HEK293 (cell line): ENCODE measurements at regions not wholly inside any gene's neighbourhood (a gene's known extent, or its start where the extent isn't known, plus 50 kb on each side); places are given as distances from the start of the nearest gene placed in this dataset.

Experiments
- CTCF ChIA-PET: fragments of 350-600 bp; formaldehyde crosslinking; extraction: SDS; loops from one replicate; lab custom pipeline; 2021; ENCODE audit warnings: antibody characterized with exemption; lab: Yijun Ruan, JAX
- POLR2A ChIA-PET: fragments of 300-600 bp; formaldehyde crosslinking; extraction: SDS; loops from one replicate; lab custom pipeline; 2020; ENCODE audit warnings: antibody characterized with exemption, inconsistent platforms; lab: Yijun Ruan, JAX
- H3K27ac ChIP-seq: fragments of 200-500 bp; sonication (Bioruptor generic); 2 replicates; pipeline ENCODE4 v1.5.1; 2014; ENCODE audit warnings: low read depth, low read length, control low read depth, inconsistent platforms; ENCODE audit errors: extremely low read depth
- H3K36me3 ChIP-seq, 2 experiments: fragments of 200-500 bp in 1 of 2; sonication (Bioruptor generic) in 1 of 2; 1 replicate in 1 of 2; 2 replicates in 1 of 2; pipeline ENCODE4 v1.5.1; 2014 to 2017; ENCODE audit warnings: inconsistent platforms in 2 of 2, low read length in 2 of 2; ENCODE audit not compliant: control insufficient read depth in 2 of 2, insufficient read depth in 1 of 2
- H3K4me1 ChIP-seq: fragments of 200-500 bp; sonication (Bioruptor generic); 2 replicates; pipeline ENCODE4 v1.5.1; 2014; ENCODE audit warnings: mild to moderate bottlenecking, low read length, inconsistent platforms; ENCODE audit not compliant: control insufficient read depth, insufficient read depth
- H3K4me3 ChIP-seq: 2 replicates; pipeline ENCODE4 v1.5.1; 2011; ENCODE audit warnings: low read depth, mild to moderate bottlenecking, control low read depth, low read length, moderate library complexity
- H3K9me3 ChIP-seq: fragments of 200-500 bp; sonication (Bioruptor generic); 2 replicates; pipeline ENCODE4 v1.5.1; 2014; ENCODE audit warnings: low read depth, low read length, inconsistent platforms; ENCODE audit not compliant: control insufficient read depth, insufficient read depth
- EGR2 ChIP-seq: fragments of 450-650 bp; formaldehyde crosslinking; IDR thresholded peaks from 2 replicates; pipeline ENCODE4 v1.5.1; 2016; ENCODE audit warnings: low read depth, missing biosample characterization, missing genetic modification characterization
- GLIS1 ChIP-seq: fragments of 450-650 bp; formaldehyde crosslinking; IDR thresholded peaks from 2 replicates; pipeline ENCODE4 v1.5.1; 2016; ENCODE audit warnings: missing biosample characterization, missing genetic modification characterization
- MEIS1 ChIP-seq: sonication (generic); formaldehyde crosslinking; IDR thresholded peaks from 2 replicates; pipeline ENCODE4 v1.8.1; 2022; ENCODE audit warnings: missing genetic modification reagents, mild to moderate bottlenecking, borderline replicate concordance
- SALL2 ChIP-seq: fragments of 450-650 bp; formaldehyde crosslinking; IDR thresholded peaks from 2 replicates; pipeline ENCODE4 v1.5.0; 2017; ENCODE audit warnings: missing biosample characterization, mild to moderate bottlenecking, missing genetic modification characterization, borderline replicate concordance
- WT1 ChIP-seq: fragments of 450-650 bp; formaldehyde crosslinking; IDR thresholded peaks from 2 replicates; pipeline ENCODE4 v1.5.1; 2016; ENCODE audit warnings: missing biosample characterization, missing genetic modification characterization
- ZBTB11 ChIP-seq: fragments of 450-650 bp; formaldehyde crosslinking; conservative IDR thresholded peaks from 2 replicates; pipeline ENCODE4 v1.5.1; 2016; ENCODE audit warnings: low read depth, missing biosample characterization, missing genetic modification characterization
- ZFP37 ChIP-seq: fragments of 450-650 bp; formaldehyde crosslinking; IDR thresholded peaks from 2 replicates; pipeline ENCODE4 v1.5.1; 2016; ENCODE audit warnings: missing biosample characterization, missing genetic modification characterization
- ZNF157 ChIP-seq: fragments of 450-650 bp; formaldehyde crosslinking; IDR thresholded peaks from 2 replicates; pipeline ENCODE4 v1.5.1; 2016; ENCODE audit warnings: missing biosample characterization, missing genetic modification characterization
- ZNF274 ChIP-seq, 2 experiments: fragments of 200-500 bp in 1 of 2; fragments of 450-650 bp in 1 of 2; sonication (Bioruptor generic) in 1 of 2; formaldehyde crosslinking in 1 of 2; IDR thresholded peaks; 2 replicates each; pipeline versions ENCODE4 v1.5.1 to v1.6.1; 2014 to 2016; ENCODE audit warnings: borderline replicate concordance in 1 of 2, inconsistent platforms in 1 of 2, low read length in 1 of 2, missing biosample characterization in 1 of 2, missing genetic modification characterization in 1 of 2
- ZNF311 ChIP-seq: fragments of 450-650 bp; formaldehyde crosslinking; IDR thresholded peaks from 2 replicates; pipeline ENCODE4 v1.5.1; 2017; ENCODE audit warnings: missing biosample characterization, missing genetic modification characterization, borderline replicate concordance
- ZNF394 ChIP-seq: fragments of 450-650 bp; formaldehyde crosslinking; IDR thresholded peaks from 2 replicates; pipeline ENCODE4 v1.5.1; 2016; ENCODE audit warnings: missing biosample characterization, missing genetic modification characterization, mild to moderate bottlenecking, moderate library complexity, borderline replicate concordance
- ZNF433 ChIP-seq: fragments of 450-650 bp; formaldehyde crosslinking; IDR thresholded peaks from 2 replicates; pipeline ENCODE4 v1.5.1; 2016; ENCODE audit warnings: missing biosample characterization, missing genetic modification characterization, low read depth
- ZNF473 ChIP-seq: fragments of 450-650 bp; formaldehyde crosslinking; IDR thresholded peaks from 2 replicates; pipeline ENCODE4 v1.5.1; 2017; ENCODE audit warnings: missing biosample characterization, missing genetic modification characterization
- ZNF571 ChIP-seq: fragments of 450-650 bp; formaldehyde crosslinking; IDR thresholded peaks from 2 replicates; pipeline ENCODE4 v1.5.0; 2017; ENCODE audit warnings: missing biosample characterization, missing genetic modification characterization
- ZNF677 ChIP-seq: fragments of 450-650 bp; IDR thresholded peaks from 2 replicates; pipeline ENCODE4 v1.5.0; 2018; ENCODE audit warnings: missing biosample characterization, mild to moderate bottlenecking, missing genetic modification characterization, moderate library complexity
- ZNF830 ChIP-seq: fragments of 450-650 bp; IDR thresholded peaks from 2 replicates; pipeline ENCODE4 v1.5.0; 2018; ENCODE audit warnings: missing biosample characterization, missing genetic modification characterization, low read depth, mild to moderate bottlenecking, moderate library complexity
- ZSCAN23 ChIP-seq: fragments of 450-650 bp; formaldehyde crosslinking; IDR thresholded peaks from 2 replicates; pipeline ENCODE4 v1.5.1; 2016; ENCODE audit warnings: missing biosample characterization, missing genetic modification characterization
- TF ChIP-seq, protein P1 (sequence below): fragments of 450-650 bp; formaldehyde crosslinking; IDR thresholded peaks from 2 replicates; pipeline ENCODE4 v1.5.1; 2016; ENCODE audit warnings: missing biosample characterization, missing genetic modification characterization
- TF ChIP-seq, protein P2 (sequence below): fragments of 450-650 bp; formaldehyde crosslinking; IDR thresholded peaks from 2 replicates; pipeline ENCODE4 v1.5.1; 2016; ENCODE audit warnings: missing biosample characterization, missing genetic modification characterization

GRCh38 chrX:821327-822107 lies 190.9 kb downstream of the SHOX start:
- ChIA-PET POLR2A (no interaction called here), CTCF (no interaction called here)
- no peak overlapping the region for H3K27ac ChIP-seq
- no peak for TF ChIP-seq ZNF571
- no peak for TF ChIP-seq ZNF830 (tag by site-specific recombination)
- no peak for TF ChIP-seq ZNF274 (IDR thresholded peaks at IDR 0.05; ENCODE audit: low read length)
- TF ChIP-seq ZNF274 (tag by site-specific recombination; IDR thresholded peaks at IDR 0.05; ENCODE audit: borderline replicate concordance), result no peak
- no peaks in the 10 kb centered on the region for H3K36me3 ChIP-seq
- no peaks in the 10 kb centered on the region for H3K9me3 ChIP-seq
- no peaks in the 10 kb centered on the region for H3K4me1 ChIP-seq
- no peak overlapping the region for H3K4me3 ChIP-seq

DNA sequence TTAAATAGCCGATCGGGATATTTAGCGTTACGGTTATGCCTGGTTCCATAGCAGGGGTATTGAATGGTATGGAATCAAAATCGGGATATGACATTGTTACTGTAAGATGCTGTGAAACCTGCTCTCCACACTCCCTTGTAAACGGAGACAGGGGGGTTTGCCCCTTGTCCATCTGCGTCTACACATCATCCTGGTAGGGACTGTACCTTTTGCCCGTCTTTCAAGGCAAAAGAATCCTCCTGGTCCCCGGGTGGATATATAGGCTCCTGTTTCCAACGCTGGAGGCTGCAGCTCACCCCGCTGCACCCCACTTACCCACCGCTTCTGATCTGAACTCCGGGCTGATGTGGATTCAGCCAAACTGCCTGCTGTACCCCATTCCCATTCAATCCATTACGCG lies 189.1 kb downstream of the SHOX start:
- no peak overlapping the region for H3K4me3 ChIP-seq
- H3K36me3 ChIP-seq, result no peaks in the 10 kb centered on the region
- H3K9me3 ChIP-seq, result no peaks in the 10 kb centered on the region
- no peaks in the 10 kb centered on the region for H3K4me1 ChIP-seq
- ChIA-PET CTCF (no interaction called here), POLR2A (no interaction called here)
- no peak for TF ChIP-seq ZSCAN23 (tag by site-specific recombination)
- no peak for TF ChIP-seq ZNF473 (tag by site-specific recombination)
- no peak for TF ChIP-seq ZNF157 (tag by site-specific recombination)
- TF ChIP-seq ZNF311 (tag by site-specific recombination), result no peak
- H3K27ac ChIP-seq, result no peak overlapping the region

GRCh38 chrX:817759-818300 lies 187.2 kb downstream of the SHOX start:
- H3K4me1 ChIP-seq, result no peaks in the 10 kb centered on the region
- POLR2A ChIA-PET, result no interaction called here
- CTCF ChIA-PET, result no interaction called here
- H3K4me3 ChIP-seq, result no peak overlapping the region
- H3K27ac ChIP-seq, result no peak overlapping the region
- no peaks in the 10 kb centered on the region for H3K9me3 ChIP-seq
- no peaks in the 10 kb centered on the region for H3K36me3 ChIP-seq
- TF ChIP-seq EGR2, result no peak
- no peak for TF ChIP-seq ZNF433
- TF ChIP-seq, protein P1, sequence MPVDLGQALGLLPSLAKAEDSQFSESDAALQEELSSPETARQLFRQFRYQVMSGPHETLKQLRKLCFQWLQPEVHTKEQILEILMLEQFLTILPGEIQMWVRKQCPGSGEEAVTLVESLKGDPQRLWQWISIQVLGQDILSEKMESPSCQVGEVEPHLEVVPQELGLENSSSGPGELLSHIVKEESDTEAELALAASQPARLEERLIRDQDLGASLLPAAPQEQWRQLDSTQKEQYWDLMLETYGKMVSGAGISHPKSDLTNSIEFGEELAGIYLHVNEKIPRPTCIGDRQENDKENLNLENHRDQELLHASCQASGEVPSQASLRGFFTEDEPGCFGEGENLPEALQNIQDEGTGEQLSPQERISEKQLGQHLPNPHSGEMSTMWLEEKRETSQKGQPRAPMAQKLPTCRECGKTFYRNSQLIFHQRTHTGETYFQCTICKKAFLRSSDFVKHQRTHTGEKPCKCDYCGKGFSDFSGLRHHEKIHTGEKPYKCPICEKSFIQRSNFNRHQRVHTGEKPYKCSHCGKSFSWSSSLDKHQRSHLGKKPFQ, result no peak
- TF ChIP-seq ZSCAN23 (tag by site-specific recombination), result no peak
- TF ChIP-seq ZNF394 (tag by site-specific recombination), result no peak
- TF ChIP-seq MEIS1 (CRISPR knock-in tag), result no peak
- TF ChIP-seq ZBTB11 (tag by site-specific recombination), result no peak
- TF ChIP-seq ZFP37 (tag by site-specific recombination), result no peak
- no peak for TF ChIP-seq WT1 (tag by site-specific recombination)
- no peak for TF ChIP-seq GLIS1 (tag by site-specific recombination)
- TF ChIP-seq, protein P2, sequence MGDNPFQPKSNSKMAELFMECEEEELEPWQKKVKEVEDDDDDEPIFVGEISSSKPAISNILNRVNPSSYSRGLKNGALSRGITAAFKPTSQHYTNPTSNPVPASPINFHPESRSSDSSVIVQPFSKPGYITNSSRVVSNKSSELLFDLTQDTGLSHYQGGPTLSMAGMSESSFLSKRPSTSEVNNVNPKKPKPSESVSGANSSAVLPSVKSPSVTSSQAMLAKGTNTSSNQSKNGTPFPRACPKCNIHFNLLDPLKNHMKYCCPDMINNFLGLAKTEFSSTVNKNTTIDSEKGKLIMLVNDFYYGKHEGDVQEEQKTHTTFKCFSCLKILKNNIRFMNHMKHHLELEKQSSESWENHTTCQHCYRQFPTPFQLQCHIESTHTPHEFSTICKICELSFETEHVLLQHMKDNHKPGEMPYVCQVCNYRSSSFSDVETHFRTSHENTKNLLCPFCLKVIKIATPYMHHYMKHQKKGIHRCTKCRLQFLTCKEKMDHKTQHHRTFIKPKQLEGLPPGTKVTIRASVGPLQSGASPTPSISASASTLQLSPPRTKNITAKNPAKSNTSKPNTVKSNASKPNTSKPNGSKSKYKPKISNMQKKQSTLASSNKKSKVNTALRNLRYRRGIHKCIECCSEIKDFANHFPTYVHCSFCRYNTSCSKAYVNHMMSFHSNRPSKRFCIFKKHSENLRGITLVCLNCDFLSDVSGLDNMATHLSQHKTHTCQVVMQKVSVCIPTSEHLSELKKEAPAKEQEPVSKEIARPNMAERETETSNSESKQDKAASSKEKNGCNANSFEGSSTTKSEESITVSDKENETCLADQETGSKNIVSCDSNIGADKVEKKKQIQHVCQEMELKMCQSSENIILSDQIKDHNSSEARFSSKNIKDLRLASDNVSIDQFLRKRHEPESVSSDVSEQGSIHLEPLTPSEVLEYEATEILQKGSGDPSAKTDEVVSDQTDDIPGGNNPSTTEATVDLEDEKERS, result no peak
- TF ChIP-seq SALL2 (tag by site-specific recombination), result no peak
- TF ChIP-seq ZNF677 (tag by site-specific recombination), result no peak
